ENCODE measurements at regions not wholly inside any gene's neighbourhood (a gene's known extent, or its start where the extent isn't known, plus 50 kb on each side); places are given as distances from the start of the nearest gene placed in this dataset.
"Not testable (repeated sequence)": the region's sequence is repeated elsewhere in the genome, so short reads cannot be mapped to it uniquely, and the experiment has no call there.

DNA sequence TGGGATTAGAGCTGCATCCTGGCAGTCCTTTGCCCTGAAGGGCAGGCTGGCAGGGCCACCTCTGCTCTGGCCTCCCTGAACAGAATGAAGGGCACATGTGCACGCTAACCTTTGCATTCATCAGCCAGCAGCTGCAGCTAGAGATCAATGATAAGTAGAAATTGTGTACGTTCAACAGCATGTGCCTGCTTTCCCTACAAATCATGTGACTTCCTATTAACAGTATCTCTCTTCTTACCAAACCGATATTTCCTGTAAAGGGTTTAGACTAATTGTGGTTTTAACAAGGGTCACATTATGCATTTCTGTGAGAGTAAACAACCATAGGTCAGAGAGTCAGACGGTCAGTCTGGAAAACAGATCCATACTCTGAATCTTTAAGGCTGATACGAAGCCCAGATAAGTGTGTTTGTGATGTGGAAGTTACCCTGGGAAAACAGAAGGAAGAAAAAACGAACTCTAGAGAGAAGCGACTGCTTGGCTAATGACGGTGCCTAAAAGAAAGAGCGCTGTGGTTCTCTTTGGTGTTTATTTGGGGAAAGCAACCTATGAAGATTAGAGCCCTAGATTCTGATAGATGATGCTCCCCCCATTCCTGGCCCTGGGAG, 219.4 kb downstream of the MAF start:
- TF ChIP-seq SUZ12 (IDR thresholded peaks at IDR 0.05; ENCODE audit: extremely low read depth, insufficient read depth, insufficient read length) (no peak), YY1 (IDR thresholded peaks at IDR 0.05; ENCODE audit: insufficient read depth, insufficient read length) (no peak), ZNF274 (IDR thresholded peaks at IDR 0.05; ENCODE audit: low read depth, low read length) (no peak)
- no peaks in the 10 kb centered on the region for H3K36me3 ChIP-seq (ENCODE audit: insufficient read depth, insufficient read length, low read length)
- H3K4me1 ChIP-seq (ENCODE audit: insufficient read depth, insufficient read length): no peaks in the 10 kb centered on the region
- no peaks in the 10 kb centered on the region for H3K27me3 ChIP-seq (ENCODE audit: insufficient read depth, insufficient read length)
- H3K4me3 ChIP-seq (ENCODE audit: insufficient read length, low read depth): no peak overlapping the region
- no peaks in the 10 kb centered on the region for H3K9me3 ChIP-seq (ENCODE audit: insufficient read depth, low read length)
- no peak overlapping the region for H3K9ac ChIP-seq (ENCODE audit: insufficient read length, low read depth)
- no peak for DNase-seq (ENCODE audit: low read depth, low spot score)

- no peaks in the 10 kb centered on the region for H3K4me1 ChIP-seq (ENCODE audit: insufficient read depth, insufficient read length)
- no peak overlapping the region for H3K9ac ChIP-seq (ENCODE audit: insufficient read length, low read depth)
- H3K9me3 ChIP-seq (ENCODE audit: insufficient read depth, low read length): no peaks in the 10 kb centered on the region
- no peak for DNase-seq (ENCODE audit: low read depth, low spot score)
- TF ChIP-seq SUZ12 (IDR thresholded peaks at IDR 0.05; ENCODE audit: extremely low read depth, insufficient read depth, insufficient read length) (no peak), YY1 (IDR thresholded peaks at IDR 0.05; ENCODE audit: insufficient read depth, insufficient read length) (no peak), ZNF274 (IDR thresholded peaks at IDR 0.05; ENCODE audit: low read depth, low read length) (no peak)
- H3K4me3 ChIP-seq (ENCODE audit: insufficient read length, low read depth): no peak overlapping the region
- no peaks in the 10 kb centered on the region for H3K27me3 ChIP-seq (ENCODE audit: insufficient read depth, insufficient read length)
- H3K36me3 ChIP-seq (ENCODE audit: insufficient read depth, insufficient read length, low read length): no peaks in the 10 kb centered on the region
Measured at GRCh38 chr16:79379095-79379494, 221.4 kb downstream of the MAF start.

GRCh38 chr16:79377082-79377481, 223.5 kb downstream of the MAF start:
- DNase-seq (ENCODE audit: low read depth, low spot score); H3K4me3 ChIP-seq (ENCODE audit: insufficient read length, low read depth); H3K9ac ChIP-seq (ENCODE audit: insufficient read length, low read depth); H3K27me3 ChIP-seq (ENCODE audit: insufficient read depth, insufficient read length); H3K9me3 ChIP-seq (ENCODE audit: insufficient read depth, low read length); H3K4me1 ChIP-seq (ENCODE audit: insufficient read depth, insufficient read length); H3K36me3 ChIP-seq (ENCODE audit: insufficient read depth, insufficient read length, low read length): not testable (repeated sequence)

DNA sequence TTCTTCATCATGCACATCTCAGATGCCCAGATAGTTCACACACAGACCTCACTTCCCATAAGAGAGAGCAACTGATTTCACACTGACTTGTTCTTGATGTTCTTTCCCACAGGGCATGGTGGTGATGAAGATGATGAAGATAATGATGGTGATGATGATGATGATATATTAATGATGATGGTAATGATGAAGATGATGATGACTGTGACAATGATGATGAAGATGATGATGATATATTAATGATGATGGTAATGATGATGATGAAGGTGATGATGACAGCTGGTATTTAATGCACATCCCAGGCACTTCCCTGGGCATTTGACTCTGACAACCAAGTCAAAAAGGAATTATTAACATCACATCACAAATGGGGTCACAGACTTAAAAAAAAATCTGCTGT, 225.2 kb downstream of the MAF start:
- Histone ChIP-seq H3K9me3 (ENCODE audit: insufficient read depth, low read length) (peaks cover 13% of the 10 kb centered on the region; the same call in 1 of the 2 replicates), H3K9ac (ENCODE audit: insufficient read length, low read depth) (no peak overlapping the region), H3K4me1 (ENCODE audit: insufficient read depth, insufficient read length) (no peaks in the 10 kb centered on the region), H3K4me3 (ENCODE audit: insufficient read length, low read depth) (no peak overlapping the region), H3K36me3 (ENCODE audit: insufficient read depth, insufficient read length, low read length) (no peaks in the 10 kb centered on the region), H3K27me3 (ENCODE audit: insufficient read depth, insufficient read length) (no peaks in the 10 kb centered on the region)
- TF ChIP-seq SUZ12 (IDR thresholded peaks at IDR 0.05; ENCODE audit: extremely low read depth, insufficient read depth, insufficient read length): no peak
- no peak for TF ChIP-seq ZNF274 (IDR thresholded peaks at IDR 0.05; ENCODE audit: low read depth, low read length)
- no peak for TF ChIP-seq YY1 (IDR thresholded peaks at IDR 0.05; ENCODE audit: insufficient read depth, insufficient read length)
- no peak for DNase-seq (ENCODE audit: low read depth, low spot score)

GRCh38 chr16:79372503-79373184, 227.9 kb downstream of the MAF start:
- Histone ChIP-seq H3K9ac (ENCODE audit: insufficient read length, low read depth) (no peak overlapping the region), H3K9me3 (ENCODE audit: insufficient read depth, low read length) (peaks cover 18% of the 10 kb centered on the region; the same call in 1 of the 2 replicates)
- no peak for DNase-seq (ENCODE audit: low read depth, low spot score)

DNA sequence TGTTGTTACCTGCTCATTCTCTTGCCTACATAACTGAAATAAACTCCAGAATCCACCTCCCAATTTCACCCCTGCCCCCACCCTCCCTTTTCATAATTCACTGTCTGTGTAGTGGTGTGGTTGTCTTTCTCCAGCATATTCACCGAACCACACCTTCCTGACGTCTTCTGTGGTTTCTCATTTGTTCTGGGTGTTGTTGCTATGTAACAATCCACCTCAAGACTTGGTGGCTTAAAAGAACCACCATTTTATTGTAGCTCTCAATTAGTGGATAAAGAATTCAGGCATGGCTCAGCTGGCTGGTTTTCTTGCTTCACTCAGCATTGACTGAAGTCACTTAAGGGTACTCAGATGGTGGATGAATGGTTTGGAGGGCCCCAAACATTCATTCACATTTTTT, 229.8 kb downstream of the MAF start:
- Histone ChIP-seq H3K4me1 (ENCODE audit: insufficient read depth, insufficient read length) (no peaks in the 10 kb centered on the region), H3K9ac (ENCODE audit: insufficient read length, low read depth) (no peak overlapping the region), H3K9me3 (ENCODE audit: insufficient read depth, low read length) (peaks cover 34% of the 10 kb centered on the region; the same call in 1 of the 2 replicates), H3K4me3 (ENCODE audit: insufficient read length, low read depth) (no peak overlapping the region), H3K27me3 (ENCODE audit: insufficient read depth, insufficient read length) (no peaks in the 10 kb centered on the region), H3K36me3 (ENCODE audit: insufficient read depth, insufficient read length, low read length) (no peaks in the 10 kb centered on the region)
- no peak for TF ChIP-seq SUZ12 (IDR thresholded peaks at IDR 0.05; ENCODE audit: extremely low read depth, insufficient read depth, insufficient read length)
- TF ChIP-seq ZNF274 (IDR thresholded peaks at IDR 0.05; ENCODE audit: low read depth, low read length): no peak
- TF ChIP-seq YY1 (IDR thresholded peaks at IDR 0.05; ENCODE audit: insufficient read depth, insufficient read length): no peak
- DNase-seq (ENCODE audit: low read depth, low spot score): no peak

More at GRCh38 chr16:79372503-79373184, 227.9 kb downstream of the MAF start:
- no peaks in the 10 kb centered on the region for H3K36me3 ChIP-seq (ENCODE audit: insufficient read depth, insufficient read length, low read length)
- no peak overlapping the region for H3K4me3 ChIP-seq (ENCODE audit: insufficient read length, low read depth)
- no peaks in the 10 kb centered on the region for H3K4me1 ChIP-seq (ENCODE audit: insufficient read depth, insufficient read length)
- TF ChIP-seq ZNF274 (IDR thresholded peaks at IDR 0.05; ENCODE audit: low read depth, low read length): no peak
- TF ChIP-seq YY1 (IDR thresholded peaks at IDR 0.05; ENCODE audit: insufficient read depth, insufficient read length): no peak
- no peak for TF ChIP-seq SUZ12 (IDR thresholded peaks at IDR 0.05; ENCODE audit: extremely low read depth, insufficient read depth, insufficient read length)
- H3K27me3 ChIP-seq (ENCODE audit: insufficient read depth, insufficient read length): no peaks in the 10 kb centered on the region

GRCh38 chr16:79369796-79370195, 230.7 kb downstream of the MAF start:
- H3K4me3 ChIP-seq (ENCODE audit: insufficient read length, low read depth): no peak overlapping the region
- no peak for DNase-seq (ENCODE audit: low read depth, low spot score)
- no peak overlapping the region for H3K9ac ChIP-seq (ENCODE audit: insufficient read length, low read depth)
- no peaks in the 10 kb centered on the region for H3K27me3 ChIP-seq (ENCODE audit: insufficient read depth, insufficient read length)
- no peaks in the 10 kb centered on the region for H3K36me3 ChIP-seq (ENCODE audit: insufficient read depth, insufficient read length, low read length)
- peaks cover 34% of the 10 kb centered on the region; the same call in 1 of the 2 replicates for H3K9me3 ChIP-seq (ENCODE audit: insufficient read depth, low read length)
- no peaks in the 10 kb centered on the region for H3K4me1 ChIP-seq (ENCODE audit: insufficient read depth, insufficient read length)
- TF ChIP-seq ZNF274 (IDR thresholded peaks at IDR 0.05; ENCODE audit: low read depth, low read length) (no peak), YY1 (IDR thresholded peaks at IDR 0.05; ENCODE audit: insufficient read depth, insufficient read length) (no peak), SUZ12 (IDR thresholded peaks at IDR 0.05; ENCODE audit: extremely low read depth, insufficient read depth, insufficient read length) (no peak)
